H1 (cell line): ENCODE measurements at regions not wholly inside any gene's neighbourhood (a gene's known extent, or its start where the extent isn't known, plus 50 kb on each side); places are given as distances from the start of the nearest gene placed in this dataset.

Source experiments
- CTCF ChIA-PET: fragments of 300-600 bp; sonication (Branson Sonifier 250); formaldehyde crosslinking; loops from one replicate; lab custom pipeline; 2021; ENCODE audit not compliant: partially characterized antibody; lab: Charles Lee
- POLR2A ChIA-PET: fragments of 300-600 bp; sonication (Branson Sonifier 250); formaldehyde crosslinking; loops from one replicate; lab custom pipeline; 2021; ENCODE audit warnings: inconsistent platforms; ENCODE audit not compliant: partially characterized antibody; lab: Charles Lee
- DNase-seq, 2 experiments: peaks; one replicate each; pipeline versions ENCODE4 v3.0.0 to v3.0.0-alpha.2; 2010 to 2022; ENCODE audit warnings: low spot score in 2 of 2, low read depth in 1 of 2, mixed read lengths in 1 of 2
- FAIRE-seq: peaks from 2 replicates; lab custom pipeline; 2011; peaks lifted over from hg19 to GRCh38; lab: Jason Lieb, UNC
- H2AFZ ChIP-seq: 2 replicates; pipeline ENCODE4 v1.8.1; 2012; ENCODE audit warnings: low read length, inconsistent platforms
- H2AK5ac ChIP-seq: 2 replicates; pipeline ENCODE4 v1.6.1; 2013; ENCODE audit warnings: low read depth, low read length
- H2BK120ac ChIP-seq: replicated peaks from 2 replicates; pipeline ENCODE3; 2013; ENCODE audit warnings: low read depth, low read length, inconsistent platforms
- H2BK12ac ChIP-seq: 2 replicates; pipeline ENCODE4 v1.6.1; 2013; ENCODE audit warnings: low read depth, low read length
- H2BK15ac ChIP-seq: 2 replicates; pipeline ENCODE4 v1.6.1; 2013; ENCODE audit warnings: low read length
- H2BK20ac ChIP-seq: 2 replicates; pipeline ENCODE4 v1.6.1; 2013; ENCODE audit warnings: low read length
- H2BK5ac ChIP-seq: 2 replicates; pipeline ENCODE4 v1.6.1; 2013; ENCODE audit warnings: low read depth, low read length
- H3K14ac ChIP-seq: 2 replicates; pipeline ENCODE4 v1.6.1; 2013; ENCODE audit warnings: inconsistent platforms; ENCODE audit not compliant: insufficient read length
- H3K18ac ChIP-seq: 2 replicates; pipeline ENCODE4 v1.6.1; 2013; ENCODE audit warnings: low read length; ENCODE audit errors: extremely low read depth
- H3K23ac ChIP-seq: 2 replicates; pipeline ENCODE4 v1.6.1; 2013; ENCODE audit warnings: inconsistent platforms; ENCODE audit not compliant: insufficient read length
- H3K23me2 ChIP-seq: 2 replicates; pipeline ENCODE4 v1.6.1; 2013; ENCODE audit warnings: low read depth, low read length
- H3K27ac ChIP-seq: 2 replicates; pipeline ENCODE4 v1.6.1; 2011; ENCODE audit warnings: low read depth, low read length, inconsistent platforms
- H3K27me3 ChIP-seq, 4 experiments: replicated peaks in 1 of 4; 1 replicate in 1 of 4; 2 replicates in 3 of 4; pipeline versions ENCODE4 v1.6.1 to v1.8.1; 2011 to 2013; ENCODE audit warnings: low read length in 3 of 4, mild to moderate bottlenecking in 3 of 4, inconsistent platforms in 2 of 4, mixed read lengths in 2 of 4, moderate library complexity in 1 of 4; ENCODE audit not compliant: control insufficient read depth in 3 of 4, insufficient read depth in 3 of 4; ENCODE audit errors: extremely low read depth in 1 of 4
- H3K36me3 ChIP-seq, 4 experiments: 2 replicates each; pipeline versions ENCODE4 v1.6.1 to v1.8.1; 2011 to 2013; ENCODE audit warnings: mild to moderate bottlenecking in 4 of 4, low read length in 3 of 4, moderate library complexity in 2 of 4, control low read depth in 1 of 4, inconsistent platforms in 1 of 4; ENCODE audit not compliant: insufficient read depth in 4 of 4, control insufficient read depth in 2 of 4
- H3K4ac ChIP-seq: replicated peaks from 2 replicates; pipeline ENCODE3; 2013; ENCODE audit warnings: low read length, low read depth, mixed read lengths, inconsistent platforms; ENCODE audit not compliant: insufficient read length
- H3K4me1 ChIP-seq, 4 experiments: replicated peaks in 1 of 4; 1 replicate in 1 of 4; 2 replicates in 3 of 4; pipeline versions ENCODE4 v1.6.1 to v1.8.1; 2011 to 2013; ENCODE audit warnings: low read length in 3 of 4, inconsistent platforms in 2 of 4, mixed read lengths in 1 of 4; ENCODE audit not compliant: insufficient read depth in 4 of 4, control insufficient read depth in 3 of 4
- H3K4me2 ChIP-seq, 2 experiments: 2 replicates each; pipeline versions ENCODE4 v1.6.1 to v1.8.1; 2011 to 2013; ENCODE audit warnings: low read depth in 2 of 2, low read length in 2 of 2, control low read depth in 1 of 2, inconsistent platforms in 1 of 2, mild to moderate bottlenecking in 1 of 2; ENCODE audit not compliant: insufficient read depth in 1 of 2
- H3K4me3 ChIP-seq, 4 experiments: fragments of 200-600, 300-600 bp in 1 of 4; sonication (generic), shearing (Covaris generic), sonication (Bioruptor Twin) in 1 of 4; 2 replicates each; pipeline versions ENCODE4 v1.5.1 to v1.8.1; 2011 to 2016; ENCODE audit warnings: low read length in 4 of 4, low read depth in 3 of 4, control low read depth in 2 of 4, inconsistent platforms in 2 of 4, mild to moderate bottlenecking in 2 of 4, mixed read lengths in 1 of 4, moderate library complexity in 1 of 4; ENCODE audit not compliant: insufficient read depth in 2 of 4; ENCODE audit errors: extremely low read depth in 1 of 4
- H3K56ac ChIP-seq: replicated peaks from 2 replicates; pipeline ENCODE3; 2013; ENCODE audit warnings: low read depth, mild to moderate bottlenecking, mixed read lengths, low read length, inconsistent platforms; ENCODE audit not compliant: insufficient read length
- H3K79me1 ChIP-seq: 2 replicates; pipeline ENCODE4 v1.6.1; 2013; ENCODE audit warnings: low read depth, low read length, control low read depth
- H3K79me2 ChIP-seq, 2 experiments: 2 replicates each; pipeline versions ENCODE4 v1.6.1 to v1.8.1; 2012 to 2013; ENCODE audit warnings: low read length in 2 of 2, mild to moderate bottlenecking in 2 of 2, inconsistent platforms in 1 of 2; ENCODE audit not compliant: insufficient read depth in 2 of 2, control insufficient read depth in 1 of 2
- H3K9ac ChIP-seq, 4 experiments: replicated peaks in 1 of 4; 1 replicate in 1 of 4; 2 replicates in 3 of 4; pipeline versions ENCODE4 v1.6.1 to v1.8.1; 2011 to 2013; ENCODE audit warnings: low read depth in 3 of 4, low read length in 3 of 4, control low read depth in 2 of 4, mild to moderate bottlenecking in 2 of 4, moderate library complexity in 2 of 4, inconsistent platforms in 1 of 4; ENCODE audit errors: extremely low read depth in 1 of 4
- H3K9me3 ChIP-seq, 2 experiments: 2 replicates each; pipeline versions ENCODE4 v1.6.1 to v1.8.1; 2012 to 2013; ENCODE audit warnings: mild to moderate bottlenecking in 2 of 2, moderate library complexity in 2 of 2, control low read depth in 1 of 2, inconsistent platforms in 1 of 2, low read depth in 1 of 2, low read length in 1 of 2, mixed read lengths in 1 of 2; ENCODE audit not compliant: insufficient read depth in 2 of 2
- H4K20me1 ChIP-seq, 2 experiments: replicated peaks in 1 of 2; 2 replicates each; pipeline versions ENCODE3 to v1.8.1; 2011 to 2013; ENCODE audit warnings: inconsistent platforms in 2 of 2, low read length in 2 of 2, mild to moderate bottlenecking in 1 of 2; ENCODE audit not compliant: insufficient read depth in 2 of 2, control insufficient read depth in 1 of 2
- H4K5ac ChIP-seq: 2 replicates; pipeline ENCODE4 v1.6.1; 2013; ENCODE audit warnings: low read length, low read depth, mixed read lengths, inconsistent platforms; ENCODE audit not compliant: insufficient read length
- H4K8ac ChIP-seq: 2 replicates; pipeline ENCODE4 v1.8.0; 2013; ENCODE audit warnings: mild to moderate bottlenecking, moderate library complexity, low read length, inconsistent platforms; ENCODE audit not compliant: insufficient read depth; ENCODE audit errors: extremely low read depth
- H4K91ac ChIP-seq: replicated peaks from 2 replicates; pipeline ENCODE3; 2013; ENCODE audit warnings: low read length, mixed read lengths, inconsistent platforms; ENCODE audit not compliant: insufficient read length
- CREB1 ChIP-seq: IDR thresholded peaks from 2 replicates; pipeline ENCODE4 v1.6.1; 2012; ENCODE audit warnings: inconsistent platforms
- CTBP2 ChIP-seq: IDR thresholded peaks from 2 replicates; pipeline ENCODE4 v1.7.0; 2011; ENCODE audit warnings: borderline replicate concordance, mild to moderate bottlenecking, moderate library complexity, mixed read lengths, low read length; ENCODE audit not compliant: insufficient read depth, insufficient read length
- EZH2 ChIP-seq: fragments of 200-600 bp; sonication (generic); IDR thresholded peaks from 2 replicates; pipeline ENCODE4 v1.7.1; 2012; ENCODE audit warnings: low read depth, mild to moderate bottlenecking, moderate library complexity, low read length, inconsistent platforms; ENCODE audit not compliant: severe bottlenecking
- HDAC6 ChIP-seq: IDR thresholded peaks from one replicate; pipeline ENCODE4 v1.7.1; 2012; ENCODE audit warnings: low read depth, mild to moderate bottlenecking, inconsistent platforms, low read length, moderate library complexity
- KDM1A ChIP-seq: fragments of 200-600, 300-600 bp; sonication (generic); IDR thresholded peaks from 2 replicates; pipeline ENCODE4 v1.7.1; 2016; ENCODE audit warnings: mild to moderate bottlenecking, low read length, borderline replicate concordance
- MAX ChIP-seq: IDR thresholded peaks from 2 replicates; pipeline ENCODE4 v1.6.1; 2012; ENCODE audit warnings: inconsistent platforms
- PHF8 ChIP-seq: fragments of 200-600 bp; sonication (generic); conservative IDR thresholded peaks from 2 replicates; pipeline ENCODE4 v1.7.1; 2012; ENCODE audit warnings: low read depth, mild to moderate bottlenecking, inconsistent platforms, low read length, moderate library complexity
- POLR2A ChIP-seq, 2 experiments: IDR thresholded peaks; 1 replicate in 1 of 2; 2 replicates in 1 of 2; pipeline ENCODE4 v1.6.1; 2011; ENCODE audit warnings: low read depth in 2 of 2, low read length in 2 of 2, mild to moderate bottlenecking in 2 of 2; ENCODE audit errors: control extremely low read depth in 1 of 2
- POU5F1 ChIP-seq: IDR thresholded peaks from 2 replicates; pipeline ENCODE4 v1.6.1; 2011; ENCODE audit warnings: low read depth, mild to moderate bottlenecking, low read length, moderate library complexity
- RNF2 ChIP-seq: fragments of 200-900, 300-1000 bp; sonication (generic); IDR thresholded peaks from 2 replicates; pipeline ENCODE4 v1.7.1; 2016; ENCODE audit warnings: borderline replicate concordance, low read depth, mild to moderate bottlenecking, antibody characterized with exemption, low read length; ENCODE audit not compliant: poor library complexity, severe bottlenecking; ENCODE audit errors: missing control alignments
- SUZ12 ChIP-seq: fragments of 200-600 bp; sonication (generic); IDR thresholded peaks from 2 replicates; pipeline ENCODE4 v1.6.1; 2012; ENCODE audit warnings: mild to moderate bottlenecking, inconsistent platforms, low read length, moderate library complexity, mixed read lengths
- TAF1 ChIP-seq: IDR thresholded peaks from 2 replicates; pipeline ENCODE4 v1.6.1; 2011; ENCODE audit warnings: mild to moderate bottlenecking, low read depth, low read length
- USF2 ChIP-seq: IDR thresholded peaks from 2 replicates; pipeline ENCODE4 v1.6.1; 2011; ENCODE audit warnings: low read length, improper control_type of control experiment
- YY1 ChIP-seq: IDR thresholded peaks from 2 replicates; pipeline ENCODE4 v1.6.1; 2011; ENCODE audit warnings: low read depth, mild to moderate bottlenecking, low read length
- WGBS, 2 experiments: shearing (Covaris generic) in 1 of 2; methylation state at CpG; one replicate each; pipeline versions ENCODE4 v1.1.6 to v1.1.7; 2013 to 2015; ENCODE audit warnings: low lambda C conversion rate in 2 of 2, mixed read lengths in 2 of 2, inconsistent platforms in 1 of 2, low coverage in 1 of 2, missing lambda C conversion rate in 1 of 2; ENCODE audit not compliant: insufficient replicate concordance in 2 of 2, insufficient coverage in 1 of 2, insufficient read length in 1 of 2; ENCODE audit errors: extremely low coverage in 1 of 2, missing lambda C conversion rate in 1 of 2; 5-methylcytosine and 5-hydroxymethylcytosine counted together

GRCh38 chr7:33854178-33854577, 51.2 kb upstream of the BMPER start:
- H2BK15ac ChIP-seq, result no peak overlapping the region
- no peaks in the 10 kb centered on the region for H3K79me2 ChIP-seq
- no peak overlapping the region for H2BK5ac ChIP-seq
- FAIRE-seq (no peak), DNase-seq (no peak)
- no peak overlapping the region for H2AFZ ChIP-seq
- H3K4ac ChIP-seq, result no peak overlapping the region
- H2BK20ac ChIP-seq, result no peak overlapping the region
- no peak overlapping the region for H4K8ac ChIP-seq
- no peaks in the 10 kb centered on the region for H3K79me1 ChIP-seq
- no peak overlapping the region for H3K14ac ChIP-seq
- no peaks in the 10 kb centered on the region for H3K9me3 ChIP-seq
- no peak overlapping the region for H3K9ac ChIP-seq
- ChIA-PET POLR2A (no interaction called here), CTCF (interaction anchor here (1.4 to 3.4 kb wide), 2 partner anchors 18 to 41 kb away, joined by 3 to 10 read pairs; no protein-coding TSS in a partner anchor)
- no peak overlapping the region for H3K23ac ChIP-seq
- H4K20me1 ChIP-seq, result no peaks in the 10 kb centered on the region
- no peaks in the 10 kb centered on the region for H3K27me3 ChIP-seq
- no peak overlapping the region for H3K56ac ChIP-seq
- no peak overlapping the region for H2AK5ac ChIP-seq
- H4K5ac ChIP-seq, result no peak overlapping the region
- H4K91ac ChIP-seq, result no peak overlapping the region
- no peaks in the 10 kb centered on the region for H3K36me3 ChIP-seq
- H3K23me2 ChIP-seq, result no peaks in the 10 kb centered on the region; the same call in 1 of the 2 replicates
- no peak overlapping the region for H3K4me2 ChIP-seq
- H3K18ac ChIP-seq, result no peak overlapping the region
- no peak overlapping the region for H2BK12ac ChIP-seq
- H3K4me3 ChIP-seq, result no peak overlapping the region
- whole genome bisulfite sequencing, 2 experiments, result 92% methylated on average over 1 of the region's 1 CpG; no CpG with 5 or more reads in 1 of the 2 experiments
- H3K4me1 ChIP-seq, result no peaks in the 10 kb centered on the region
- no peak overlapping the region for H2BK120ac ChIP-seq
- H3K27ac ChIP-seq, result no peak overlapping the region
- TF ChIP-seq POLR2A (IDR thresholded peaks at IDR 0.05; ENCODE audit: control extremely low read depth in 1 of 2, low read depth in 2 of 2, low read length in 2 of 2) (no peak), KDM1A (no peak), USF2 (no peak), YY1 (no peak), TAF1 (no peak), PHF8 (no peak), MAX (no peak), CTBP2 (no peak), EZH2 (no peak), SUZ12 (no peak), RNF2 (no peak), CREB1 (no peak), POU5F1 (no peak), HDAC6 (no peak)
